ENCODE measurements at regions not wholly inside any gene's neighbourhood (a gene's known extent, or its start where the extent isn't known, plus 50 kb on each side); places are given as distances from the start of the nearest gene placed in this dataset.
A peak's percentile ranks its signal among the peaks of the same experiment; 100 is the strongest.

GRCh38 chr4:54482529-54483200 is 175.1 kb upstream of the KIT start (continued):
- TF ChIP-seq OTX1 (CRISPR knock-in tag; IDR thresholded peaks at IDR 0.05) (no peak), TAL1 (IDR thresholded peaks at IDR 0.05) (peak; percentile 15; the same call in 1 of the 2 replicates), FOXA1 (IDR thresholded peaks at IDR 0.05; ENCODE audit: borderline replicate concordance) (no peak), SMAD4 (CRISPR knock-in tag; conservative IDR thresholded peaks at IDR 0.05) (peak; percentile 22; the same call in 1 of the 2 replicates), FOXJ2 (tag; IDR thresholded peaks at IDR 0.05) (no peak), BRD9 (IDR thresholded peaks at IDR 0.05; ENCODE audit: low read depth, partially characterized antibody) (no peak), ZNF133 (CRISPR knock-in tag; IDR thresholded peaks at IDR 0.05) (no peak), ATF7 (IDR thresholded peaks at IDR 0.05) (no peak), MAFK (IDR thresholded peaks at IDR 0.05; ENCODE audit: low read length) (peak; percentile 34; the same call in 1 of the 2 replicates), USF2 (CRISPR knock-in tag; IDR thresholded peaks at IDR 0.05) (peak; percentile 25; the same call in 1 of the 2 replicates), PCBP1 (IDR thresholded peaks at IDR 0.05; ENCODE audit: low read depth, low read length, poor library complexity, severe bottlenecking) (no peak), DPF2 (IDR thresholded peaks at IDR 0.05) (peak; percentile 52), NCOR1 (IDR thresholded peaks at IDR 0.05) (peak; percentile 69), NFE2 (IDR thresholded peaks at IDR 0.05; ENCODE audit: low read depth) (peak; percentile 71)
